NCI-H446 treated with DMSO at 0.1 percent for 48 hours (cell line): ENCODE measurements at regions not wholly inside any gene's neighbourhood (a gene's known extent, or its start where the extent isn't known, plus 50 kb on each side); places are given as distances from the start of the nearest gene placed in this dataset.
"Not testable (repeated sequence)": the region's sequence is repeated elsewhere in the genome, so short reads cannot be mapped to it uniquely, and the experiment has no call there.

ENCODE experiments used
- DNase-seq: peaks from one replicate; lab custom pipeline; 2025; lab: John Stamatoyannopoulos, UW

DNA sequence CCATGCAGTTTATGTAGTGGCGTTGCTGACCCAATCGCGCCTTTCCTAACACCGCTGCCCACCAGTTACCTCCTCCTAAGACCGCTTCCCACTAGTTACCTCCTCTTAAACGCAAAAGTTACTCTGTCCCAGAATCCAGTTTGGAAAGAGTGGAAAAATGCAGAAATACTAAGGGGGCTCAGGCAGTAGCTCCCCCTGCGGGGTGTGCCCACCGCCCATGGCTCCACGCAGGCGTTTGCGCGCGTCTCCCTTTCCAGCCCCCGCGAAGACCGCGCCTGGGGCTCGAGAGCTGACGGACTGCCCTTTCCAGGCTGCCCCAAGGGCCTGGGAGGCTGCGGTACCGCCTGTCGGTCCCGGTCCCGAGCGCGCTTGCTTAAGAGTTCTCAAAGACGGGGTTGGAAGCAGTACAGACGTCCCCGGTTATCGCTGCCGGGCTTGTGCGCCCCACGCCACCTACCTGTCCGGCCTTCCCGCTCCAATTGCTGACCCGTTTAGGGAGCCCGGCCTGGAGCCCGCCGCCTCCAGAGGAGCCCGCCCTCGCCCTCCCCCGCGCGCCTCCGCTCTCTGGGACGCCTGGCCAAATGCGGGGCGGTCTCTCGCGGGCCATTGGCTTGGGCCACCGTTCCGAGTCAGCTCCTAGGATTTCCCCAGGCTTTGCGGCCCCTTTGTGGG lies 414.1 kb upstream of the ESRRG start:
- DNase-seq = no peak

DNA sequence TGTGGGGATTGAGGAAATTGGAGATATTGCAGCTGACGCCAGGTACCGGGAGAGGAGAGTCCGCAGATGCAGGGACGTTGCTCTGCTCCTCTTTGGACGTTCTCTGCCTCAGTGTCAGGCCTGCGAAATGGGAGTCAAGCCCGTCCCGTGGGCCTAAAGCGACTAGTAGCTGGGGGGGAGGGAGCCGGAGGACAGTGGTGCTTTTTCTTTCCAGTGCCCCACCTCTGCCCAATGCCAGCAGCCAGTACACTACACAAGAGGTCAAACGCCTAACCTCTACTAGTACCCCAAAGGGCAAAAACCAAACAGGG lies 413.6 kb upstream of the ESRRG start:
- DNase-seq = no peak

GRCh38 chr1:217135987-217136894 lies 413.0 kb upstream of the ESRRG start:
- DNase-seq = no peak

- DNase-seq = no peak
Observed at GRCh38 chr1:217135569-217135915, 412.3 kb upstream of the ESRRG start.

DNA sequence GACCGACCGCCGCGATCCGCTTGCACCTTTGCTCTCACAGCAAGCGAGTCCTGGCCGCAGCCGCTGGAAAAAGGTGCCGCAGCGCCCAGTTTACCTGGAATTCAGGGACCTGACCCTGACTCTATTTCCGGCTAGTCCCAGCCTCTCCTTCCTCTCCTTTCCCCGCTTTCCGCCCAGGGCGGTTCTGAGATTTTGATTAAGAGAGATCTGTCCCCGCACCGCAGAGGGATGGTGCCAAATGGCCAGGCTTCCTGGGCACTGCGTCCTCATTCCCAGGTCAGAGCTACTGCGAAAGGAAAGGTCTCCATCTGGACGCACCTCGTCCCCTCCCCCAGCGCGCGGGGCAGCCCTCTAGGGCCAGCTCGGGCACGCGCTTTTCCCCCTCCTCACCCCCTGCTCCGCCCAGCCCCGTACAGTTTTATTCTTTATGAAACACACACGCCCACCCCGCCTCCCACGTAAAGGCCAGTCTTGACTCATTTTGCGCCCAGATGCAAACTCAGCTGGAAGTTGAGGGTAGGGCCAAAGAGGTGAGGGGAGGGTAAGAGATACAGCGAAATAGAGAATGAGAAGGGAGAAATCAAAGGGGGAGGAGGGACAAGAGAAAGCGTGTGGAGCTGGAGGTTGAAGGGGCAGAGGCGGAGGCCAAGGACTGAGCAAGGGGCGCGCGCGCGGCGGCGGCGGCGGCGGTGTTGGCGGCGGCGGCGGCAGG lies 411.8 kb upstream of the ESRRG start:
- no peak for DNase-seq

DNA sequence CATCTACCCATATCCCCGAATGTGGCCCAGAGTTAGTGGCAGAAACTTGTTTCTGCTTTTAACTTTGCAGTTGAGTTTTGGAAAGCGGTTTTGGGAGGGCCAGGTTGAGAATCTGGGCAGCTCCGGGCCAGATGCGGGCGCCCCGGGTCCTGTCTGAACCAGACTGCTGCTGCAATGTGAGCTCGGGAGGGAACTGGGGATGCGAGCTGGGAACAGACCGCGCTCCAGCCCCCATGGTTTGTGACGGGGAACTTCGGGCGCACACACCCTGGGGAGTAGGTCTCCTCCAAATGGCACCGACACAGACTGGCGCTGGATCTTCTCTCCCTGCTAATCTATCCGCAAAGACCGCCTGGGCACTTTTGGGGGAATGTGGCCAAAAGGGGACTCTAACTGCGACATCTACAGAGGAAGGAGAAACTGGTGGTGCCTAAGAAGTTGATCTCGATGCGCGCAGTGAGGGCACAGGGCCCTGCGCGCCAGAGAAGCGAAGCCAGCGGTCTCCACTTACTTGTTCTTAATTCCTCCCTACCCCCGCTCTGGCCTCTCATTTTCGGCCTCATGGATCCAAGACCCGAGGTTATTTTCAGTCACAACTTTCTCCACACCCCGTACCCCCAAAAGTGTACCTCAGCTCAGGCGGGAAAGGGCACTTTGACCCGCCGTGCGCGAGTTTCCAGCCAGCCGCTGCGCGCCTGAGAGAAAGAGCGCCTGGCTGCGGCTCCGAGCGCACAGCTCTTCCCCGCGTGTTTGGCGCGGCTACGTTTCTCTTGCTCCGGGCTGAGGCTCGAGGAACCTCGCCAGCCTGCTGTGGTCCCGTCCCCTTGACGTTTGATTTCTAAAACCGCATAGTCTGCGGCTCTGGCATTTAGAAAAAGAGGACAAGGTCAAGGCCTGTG lies 411.0 kb upstream of the ESRRG start:
- no peak for DNase-seq

DNA sequence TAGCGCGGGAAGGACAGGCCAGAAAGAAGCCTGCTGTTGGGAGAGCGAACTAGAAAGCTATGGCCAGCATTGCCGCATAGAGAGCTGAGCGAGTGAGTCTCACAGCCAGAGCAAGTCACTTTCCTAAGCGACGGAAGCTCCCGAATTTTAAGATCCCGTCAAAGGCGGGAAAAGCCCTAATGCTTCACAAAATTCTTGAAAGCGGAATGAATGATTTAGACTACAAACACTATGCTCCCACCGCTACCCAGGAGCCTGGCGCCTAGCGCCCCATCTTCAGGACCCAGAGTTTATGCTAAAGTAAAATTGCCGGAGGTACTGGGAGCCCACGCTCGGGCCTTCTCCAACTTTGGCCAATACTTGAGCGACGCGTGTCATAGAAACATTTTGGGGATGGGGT lies 409.9 kb upstream of the ESRRG start:
- no peak for DNase-seq

DNA sequence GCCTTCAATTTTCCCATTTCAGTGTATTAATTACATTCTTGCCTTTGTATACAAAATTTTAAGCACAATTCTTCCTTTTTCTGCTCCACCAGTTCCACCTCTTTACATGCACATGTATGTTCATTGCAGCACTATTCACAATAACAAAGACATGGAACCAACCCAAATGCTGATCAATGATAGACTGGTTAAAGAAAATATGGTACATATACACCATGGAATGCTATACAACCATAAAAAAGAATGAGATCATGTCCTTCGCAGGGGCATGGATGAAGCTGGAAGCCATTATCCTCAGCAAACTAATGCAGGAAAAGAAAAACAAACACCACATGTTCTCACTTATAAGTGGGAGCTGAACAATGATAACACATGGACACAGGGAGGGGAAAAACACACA lies 400.1 kb upstream of the ESRRG start:
- not testable (repeated sequence) for DNase-seq

- no peak for DNase-seq
Observed at GRCh38 chr1:217117973-217118465, 394.8 kb upstream of the ESRRG start.

GRCh38 chr1:217115404-217116380 lies 392.5 kb upstream of the ESRRG start:
- no peak for DNase-seq

GRCh38 chr1:217109928-217110327 lies 386.7 kb upstream of the ESRRG start:
- no peak for DNase-seq

DNA sequence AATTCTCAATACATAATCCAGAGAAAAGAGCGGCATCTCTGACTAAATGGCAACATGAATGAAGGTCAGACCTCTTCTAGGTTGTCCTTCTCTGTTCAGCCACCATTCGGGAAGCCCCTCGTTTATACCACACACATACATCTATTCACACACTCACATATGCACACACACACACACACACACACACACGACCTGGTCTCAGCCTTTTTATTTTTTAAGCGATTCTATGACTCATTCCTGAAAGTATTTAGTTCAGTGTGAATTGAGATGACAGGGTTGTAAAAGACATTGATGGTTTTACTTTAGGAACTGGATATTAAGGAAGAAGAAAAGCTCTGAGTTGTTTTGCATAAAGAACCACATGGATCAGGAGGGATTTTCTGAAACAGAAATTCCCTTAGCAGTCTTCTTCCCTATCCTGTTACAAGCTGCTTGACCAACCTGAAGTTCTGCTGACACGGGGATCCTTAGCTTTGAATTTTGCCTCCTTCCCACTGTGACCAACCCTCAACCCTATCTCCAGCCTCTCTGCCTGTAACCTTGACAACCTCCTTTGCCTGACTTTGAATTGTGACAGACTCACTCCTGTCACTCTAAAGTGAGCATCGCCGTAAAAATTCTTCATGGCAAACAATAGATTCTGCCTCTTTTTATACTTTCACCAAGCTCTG lies 383.1 kb upstream of the ESRRG start:
- no peak for DNase-seq

DNA sequence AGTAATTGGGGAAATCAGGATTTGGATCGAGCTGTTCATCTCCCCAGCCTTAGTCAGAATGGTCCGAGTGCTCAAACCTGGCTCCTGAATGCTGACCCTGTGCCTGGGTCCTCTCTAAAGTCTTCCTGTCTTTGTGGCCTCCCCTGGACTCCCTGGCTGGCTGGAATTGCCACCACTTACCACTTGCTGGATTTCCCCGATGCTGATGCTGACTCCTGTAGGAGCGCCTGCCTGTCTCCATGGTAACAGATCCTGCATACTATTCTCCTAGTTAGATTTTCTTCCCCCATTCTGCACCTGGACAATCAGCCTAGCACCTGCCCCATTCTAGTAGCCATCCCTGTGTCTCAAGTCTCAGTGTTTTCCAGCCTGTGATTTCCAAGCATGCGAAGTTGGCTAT lies 382.2 kb upstream of the ESRRG start:
- no peak for DNase-seq

DNA sequence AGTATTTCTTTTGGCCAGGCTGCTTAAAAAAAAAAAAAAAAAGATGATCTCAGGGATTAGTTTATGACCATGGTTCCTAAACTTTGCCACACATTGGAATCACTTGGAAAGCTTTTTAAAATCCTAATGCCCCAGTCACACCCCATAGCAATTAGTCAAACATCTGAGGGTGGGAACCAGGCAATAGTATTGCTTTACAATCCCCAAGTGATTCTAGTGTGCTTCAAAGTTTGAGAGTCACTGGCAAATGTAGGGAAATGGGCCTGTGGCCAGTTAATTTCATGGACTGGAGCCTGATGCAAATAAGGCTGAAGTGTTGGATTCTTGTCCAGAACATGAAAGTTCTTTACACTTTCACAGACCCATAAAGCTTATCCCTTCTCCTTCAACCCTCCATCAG lies 374.6 kb upstream of the ESRRG start:
- DNase-seq = no peak

GRCh38 chr1:217096200-217096599 lies 373.0 kb upstream of the ESRRG start:
- no peak for DNase-seq

GRCh38 chr1:217095050-217095622 lies 371.9 kb upstream of the ESRRG start:
- DNase-seq = no peak

DNA sequence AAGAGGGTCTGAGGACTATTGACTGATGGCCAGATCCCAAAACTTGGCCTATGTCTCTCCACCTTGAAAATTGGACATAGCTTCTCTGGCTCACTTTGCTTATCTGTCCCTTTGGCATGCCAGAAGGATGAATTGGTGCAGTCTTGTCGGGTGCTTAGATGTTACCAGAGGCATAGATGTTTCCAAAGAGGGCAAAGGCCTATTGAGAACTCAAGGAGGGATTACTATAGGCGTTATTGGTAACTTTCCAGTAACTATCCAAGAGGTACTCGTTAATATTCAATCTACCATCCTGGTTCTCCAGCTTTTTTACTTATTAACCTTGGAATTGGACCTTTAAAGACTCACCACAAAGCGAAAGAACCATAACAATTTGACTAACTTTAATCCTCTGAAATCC lies 368.3 kb upstream of the ESRRG start:
- no peak for DNase-seq

- DNase-seq = no peak
Observed at GRCh38 chr1:217090060-217090911, 367.1 kb upstream of the ESRRG start.
